Activated naive CD8-positive, alpha-beta T cell treated with anti-CD3 and anti-CD28 coated beads, Interleukin-2, amount 10 ng/mL, durations not matched to agents 7 days and 5 days (primary cell): ENCODE measurements at regions not wholly inside any gene's neighbourhood (a gene's known extent, or its start where the extent isn't known, plus 50 kb on each side); places are given as distances from the start of the nearest gene placed in this dataset.

Source experiments
- ATAC-seq: fragments of 150-1000 bp; cut with Tn5 transposase; one replicate; pipeline ENCODE4 v1.10.0; 2021; ENCODE audit warnings: low read depth, moderate library complexity
- POLR2A ChIA-PET: fragments of 350-600 bp; sonication (Branson Sonifier 250); formaldehyde crosslinking; loops from one replicate; lab custom pipeline; 2021; ENCODE audit warnings: antibody characterized with exemption; lab: Charles Lee
- DNase-seq: peaks from one replicate; pipeline ENCODE4 v3.0.0; 2021
- H3K27ac Mint-ChIP-seq: one replicate; pipeline ENCODE4 v1.8.0; 2022; ENCODE audit warnings: mild to moderate bottlenecking, mixed read lengths
- H3K27me3 Mint-ChIP-seq: one replicate; pipeline ENCODE4 v1.8.0; 2022; ENCODE audit warnings: mild to moderate bottlenecking, moderate library complexity, mixed read lengths
- H3K36me3 Mint-ChIP-seq: one replicate; pipeline ENCODE4 v1.8.0; 2021; ENCODE audit warnings: mild to moderate bottlenecking, mixed read lengths
- H3K4me1 Mint-ChIP-seq: one replicate; pipeline ENCODE4 v1.8.0; 2021; ENCODE audit warnings: mixed read lengths
- H3K4me3 Mint-ChIP-seq: one replicate; pipeline ENCODE4 v1.8.0; 2022; ENCODE audit warnings: mild to moderate bottlenecking, moderate library complexity, mixed read lengths
- H3K9me3 Mint-ChIP-seq: one replicate; pipeline ENCODE4 v1.8.0; 2021; ENCODE audit warnings: mixed read lengths

- no peaks in the 10 kb centered on the region for H3K36me3 Mint-ChIP-seq
- DNase-seq (no peak), ATAC-seq (no peak)
- no peak overlapping the region for H3K4me3 Mint-ChIP-seq
- H3K4me1 Mint-ChIP-seq, result no peaks in the 10 kb centered on the region
- POLR2A ChIA-PET, result no interaction called here
- H3K27me3 Mint-ChIP-seq, result peaks cover 4% of the 10 kb centered on the region
- no peak overlapping the region for H3K27ac Mint-ChIP-seq
- H3K9me3 Mint-ChIP-seq, result peaks cover 4% of the 10 kb centered on the region
These were observed 215.9 kb downstream of the TTLL2 start for GRCh38 chr6:167540796-167541195.

GRCh38 chr6:167541544-167541943, 216.7 kb downstream of the TTLL2 start:
- no peak for ATAC-seq
- no peaks in the 10 kb centered on the region for H3K36me3 Mint-ChIP-seq

GRCh38 chr6:167543602-167544497, 219.0 kb downstream of the TTLL2 start:
- no peak overlapping the region for H3K4me3 Mint-ChIP-seq
- POLR2A ChIA-PET, result no interaction called here
- DNase-seq (no peak), ATAC-seq (no peak)
- no peaks in the 10 kb centered on the region for H3K36me3 Mint-ChIP-seq
- H3K27me3 Mint-ChIP-seq, result no peaks in the 10 kb centered on the region
- H3K4me1 Mint-ChIP-seq, result no peaks in the 10 kb centered on the region
- no peak overlapping the region for H3K27ac Mint-ChIP-seq
- H3K9me3 Mint-ChIP-seq, result peaks cover 4% of the 10 kb centered on the region

More at GRCh38 chr6:167541544-167541943, 216.7 kb downstream of the TTLL2 start:
- POLR2A ChIA-PET, result no interaction called here
- no peaks in the 10 kb centered on the region for H3K4me1 Mint-ChIP-seq
- no peak overlapping the region for H3K27ac Mint-ChIP-seq
- H3K27me3 Mint-ChIP-seq, result peaks cover 3% of the 10 kb centered on the region
- no peak for DNase-seq
- H3K9me3 Mint-ChIP-seq, result peaks cover 4% of the 10 kb centered on the region
- H3K4me3 Mint-ChIP-seq, result no peak overlapping the region

- Mint-ChIP-seq H3K36me3 (no peaks in the 10 kb centered on the region), H3K27me3 (no peaks in the 10 kb centered on the region), H3K4me3 (no peak overlapping the region), H3K4me1 (no peaks in the 10 kb centered on the region), H3K9me3 (no peaks in the 10 kb centered on the region), H3K27ac (no peak overlapping the region)
- DNase-seq (no peak), ATAC-seq (no peak)
- POLR2A ChIA-PET, result no interaction called here
These were observed 221.9 kb downstream of the TTLL2 start for GRCh38 chr6:167546611-167547327.

- no peaks in the 10 kb centered on the region for H3K4me1 Mint-ChIP-seq
- no peaks in the 10 kb centered on the region for H3K9me3 Mint-ChIP-seq
- ATAC-seq (no peak), DNase-seq (no peak)
- no peaks in the 10 kb centered on the region for H3K36me3 Mint-ChIP-seq
- H3K27ac Mint-ChIP-seq, result no peak overlapping the region
- no peak overlapping the region for H3K4me3 Mint-ChIP-seq
- POLR2A ChIA-PET, result no interaction called here
- no peaks in the 10 kb centered on the region for H3K27me3 Mint-ChIP-seq
These were observed 222.4 kb downstream of the TTLL2 start for GRCh38 chr6:167547328-167547692.

GRCh38 chr6:167547751-167548150, 222.9 kb downstream of the TTLL2 start:
- Mint-ChIP-seq H3K4me3 (no peak overlapping the region), H3K27ac (no peak overlapping the region), H3K9me3 (no peaks in the 10 kb centered on the region), H3K36me3 (no peaks in the 10 kb centered on the region), H3K27me3 (no peaks in the 10 kb centered on the region), H3K4me1 (no peaks in the 10 kb centered on the region)
- DNase-seq, result no peak
- POLR2A ChIA-PET, result no interaction called here
- no peak for ATAC-seq

GRCh38 chr6:167548451-167548850, 223.6 kb downstream of the TTLL2 start:
- Mint-ChIP-seq H3K4me1 (no peaks in the 10 kb centered on the region), H3K9me3 (no peaks in the 10 kb centered on the region), H3K27ac (no peak overlapping the region), H3K27me3 (no peaks in the 10 kb centered on the region), H3K4me3 (no peak overlapping the region), H3K36me3 (no peaks in the 10 kb centered on the region)
- ATAC-seq (no peak), DNase-seq (no peak)
- POLR2A ChIA-PET, result no interaction called here

- H3K27me3 Mint-ChIP-seq, result no peaks in the 10 kb centered on the region
- DNase-seq (no peak), ATAC-seq (no peak)
- no peak overlapping the region for H3K27ac Mint-ChIP-seq
- H3K9me3 Mint-ChIP-seq, result peaks cover 1% of the 10 kb centered on the region
- H3K36me3 Mint-ChIP-seq, result no peaks in the 10 kb centered on the region
- no peak overlapping the region for H3K4me3 Mint-ChIP-seq
- POLR2A ChIA-PET, result no interaction called here
- H3K4me1 Mint-ChIP-seq, result no peaks in the 10 kb centered on the region
These were observed 224.3 kb downstream of the TTLL2 start for GRCh38 chr6:167549213-167549612.

- DNase-seq (no peak), ATAC-seq (no peak)
- Mint-ChIP-seq H3K9me3 (peaks cover 2% of the 10 kb centered on the region), H3K27me3 (no peaks in the 10 kb centered on the region), H3K27ac (no peak overlapping the region), H3K36me3 (no peaks in the 10 kb centered on the region), H3K4me3 (no peak overlapping the region), H3K4me1 (no peaks in the 10 kb centered on the region)
- POLR2A ChIA-PET, result no interaction called here
These were observed 226.2 kb downstream of the TTLL2 start for GRCh38 chr6:167550941-167551627.

GRCh38 chr6:167551628-167552257, 226.9 kb downstream of the TTLL2 start:
- H3K27me3 Mint-ChIP-seq, result no peaks in the 10 kb centered on the region
- POLR2A ChIA-PET, result no interaction called here
- H3K4me1 Mint-ChIP-seq, result no peaks in the 10 kb centered on the region
- DNase-seq (no peak), ATAC-seq (no peak)
- peaks cover 2% of the 10 kb centered on the region for H3K9me3 Mint-ChIP-seq
- no peaks in the 10 kb centered on the region for H3K36me3 Mint-ChIP-seq
- H3K4me3 Mint-ChIP-seq, result no peak overlapping the region
- no peak overlapping the region for H3K27ac Mint-ChIP-seq

GRCh38 chr6:167552258-167552630, 227.4 kb downstream of the TTLL2 start:
- H3K36me3 Mint-ChIP-seq, result no peaks in the 10 kb centered on the region
- H3K27me3 Mint-ChIP-seq, result no peaks in the 10 kb centered on the region
- no peak overlapping the region for H3K27ac Mint-ChIP-seq
- ATAC-seq (no peak), DNase-seq (no peak)
- peaks cover 2% of the 10 kb centered on the region for H3K9me3 Mint-ChIP-seq
- H3K4me3 Mint-ChIP-seq, result no peak overlapping the region
- no peaks in the 10 kb centered on the region for H3K4me1 Mint-ChIP-seq
- POLR2A ChIA-PET, result no interaction called here

GRCh38 chr6:167552961-167553735, 228.3 kb downstream of the TTLL2 start:
- no peak overlapping the region for H3K27ac Mint-ChIP-seq
- H3K4me3 Mint-ChIP-seq, result no peak overlapping the region
- POLR2A ChIA-PET, result no interaction called here
- no peaks in the 10 kb centered on the region for H3K36me3 Mint-ChIP-seq
- ATAC-seq (no peak), DNase-seq (no peak)
- H3K9me3 Mint-ChIP-seq, result peaks cover 2% of the 10 kb centered on the region
- no peaks in the 10 kb centered on the region for H3K4me1 Mint-ChIP-seq
- H3K27me3 Mint-ChIP-seq, result no peaks in the 10 kb centered on the region

- Mint-ChIP-seq H3K36me3 (no peaks in the 10 kb centered on the region), H3K4me1 (no peaks in the 10 kb centered on the region), H3K9me3 (peaks cover 2% of the 10 kb centered on the region), H3K4me3 (no peak overlapping the region), H3K27me3 (no peaks in the 10 kb centered on the region), H3K27ac (no peak overlapping the region)
- DNase-seq (no peak), ATAC-seq (no peak)
- POLR2A ChIA-PET, result no interaction called here
These were observed 228.8 kb downstream of the TTLL2 start for GRCh38 chr6:167553736-167554119.
